OCI-LY1 (cell line): ENCODE measurements at regions not wholly inside any gene's neighbourhood (a gene's known extent, or its start where the extent isn't known, plus 50 kb on each side); places are given as distances from the start of the nearest gene placed in this dataset.

ENCODE experiments used
- CTCF ChIP-seq: fragments of 200-600 bp; sonication (generic), shearing (Covaris generic); IDR thresholded peaks from 2 replicates; pipeline ENCODE4 v1.5.1; 2017; ENCODE audit warnings: mild to moderate bottlenecking, antibody characterized with exemption, low read length, moderate library complexity, mixed read lengths
- EZH2 ChIP-seq: fragments of 200-600 bp; sonication (generic), shearing (Covaris generic); IDR thresholded peaks from 2 replicates; pipeline ENCODE4 v1.8.0; 2017; ENCODE audit warnings: borderline replicate concordance, mixed run types, mild to moderate bottlenecking, antibody characterized with exemption, low read length, moderate library complexity, mixed read lengths

- TF ChIP-seq CTCF (no peak), EZH2 (no peak)
Observed at GRCh38 chr5:1730487-1730847, 69.2 kb downstream of the MRPL36 start.
